GM06990 (cell line): ENCODE measurements at regions not wholly inside any gene's neighbourhood (a gene's known extent, or its start where the extent isn't known, plus 50 kb on each side); places are given as distances from the start of the nearest gene placed in this dataset.

ENCODE experiments used
- DNase-seq: peaks from one replicate; pipeline ENCODE4 v3.0.0-alpha.2; 2011; ENCODE audit not compliant: insufficient read length; ENCODE audit errors: extremely low read depth
- H3K27me3 ChIP-seq: replicated peaks from 2 replicates; pipeline ENCODE4 v1.6.0; 2011; ENCODE audit warnings: low read length; ENCODE audit not compliant: control insufficient read depth, insufficient read depth
- H3K36me3 ChIP-seq: 2 replicates; pipeline ENCODE4 v1.5.1; 2011; ENCODE audit warnings: low read length; ENCODE audit not compliant: control insufficient read depth, insufficient read depth
- H3K4me3 ChIP-seq: replicated peaks from 2 replicates; pipeline ENCODE4 v1.5.1; 2011; ENCODE audit warnings: low read depth, mild to moderate bottlenecking, control low read depth, low read length
- TF ChIP-seq, protein P1 (sequence below): IDR thresholded peaks from 2 replicates; pipeline ENCODE4 v1.5.1; 2011; ENCODE audit warnings: low read length, control low read depth, mild to moderate bottlenecking, inconsistent platforms; ENCODE audit not compliant: insufficient read depth, poor library complexity, severe bottlenecking

DNA sequence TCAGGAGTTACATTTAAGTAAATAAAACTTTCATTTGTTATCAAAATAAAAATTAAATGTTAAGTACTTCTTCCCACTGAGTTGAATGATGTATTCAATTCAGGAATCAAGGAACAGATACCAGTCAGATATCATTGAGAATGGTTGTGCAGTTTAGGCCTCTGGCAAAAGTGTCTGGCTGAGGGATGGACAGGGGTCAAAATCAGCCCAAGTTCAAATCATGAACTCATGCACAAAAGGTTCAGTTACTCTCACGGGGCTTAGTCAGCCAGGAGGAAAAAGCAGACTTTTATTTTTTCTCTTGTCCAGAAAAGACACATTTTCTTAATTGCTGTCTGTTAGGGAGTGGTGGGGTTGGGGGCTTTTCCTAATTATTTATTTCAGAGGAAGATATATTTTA, 166.3 kb downstream of the RASSF9 start:
- H3K36me3 ChIP-seq, result no peaks in the 10 kb centered on the region
- no peak for DNase-seq
- H3K27me3 ChIP-seq, result no peaks in the 10 kb centered on the region
- H3K4me3 ChIP-seq, result no peak overlapping the region
- TF ChIP-seq, protein P1, sequence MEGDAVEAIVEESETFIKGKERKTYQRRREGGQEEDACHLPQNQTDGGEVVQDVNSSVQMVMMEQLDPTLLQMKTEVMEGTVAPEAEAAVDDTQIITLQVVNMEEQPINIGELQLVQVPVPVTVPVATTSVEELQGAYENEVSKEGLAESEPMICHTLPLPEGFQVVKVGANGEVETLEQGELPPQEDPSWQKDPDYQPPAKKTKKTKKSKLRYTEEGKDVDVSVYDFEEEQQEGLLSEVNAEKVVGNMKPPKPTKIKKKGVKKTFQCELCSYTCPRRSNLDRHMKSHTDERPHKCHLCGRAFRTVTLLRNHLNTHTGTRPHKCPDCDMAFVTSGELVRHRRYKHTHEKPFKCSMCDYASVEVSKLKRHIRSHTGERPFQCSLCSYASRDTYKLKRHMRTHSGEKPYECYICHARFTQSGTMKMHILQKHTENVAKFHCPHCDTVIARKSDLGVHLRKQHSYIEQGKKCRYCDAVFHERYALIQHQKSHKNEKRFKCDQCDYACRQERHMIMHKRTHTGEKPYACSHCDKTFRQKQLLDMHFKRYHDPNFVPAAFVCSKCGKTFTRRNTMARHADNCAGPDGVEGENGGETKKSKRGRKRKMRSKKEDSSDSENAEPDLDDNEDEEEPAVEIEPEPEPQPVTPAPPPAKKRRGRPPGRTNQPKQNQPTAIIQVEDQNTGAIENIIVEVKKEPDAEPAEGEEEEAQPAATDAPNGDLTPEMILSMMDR, result no peak

DNA sequence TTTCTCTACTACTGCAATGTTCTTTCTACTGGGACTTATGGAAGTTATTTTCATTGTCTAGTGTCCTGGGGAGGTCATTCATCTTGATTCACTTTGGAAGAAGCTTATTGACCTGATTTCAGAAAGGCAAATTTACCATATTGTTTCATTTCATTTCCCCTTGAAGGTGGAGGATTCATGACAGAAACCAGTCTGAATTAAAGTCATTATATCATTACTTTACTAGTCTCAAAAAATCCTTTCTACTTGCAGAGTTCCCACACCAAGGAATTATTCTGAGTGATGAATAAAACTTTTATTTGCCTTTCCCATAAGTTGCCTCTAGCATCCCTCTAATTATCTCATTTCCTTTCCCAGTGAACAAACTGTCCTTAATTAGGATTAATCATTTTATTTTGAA, 163.8 kb downstream of the RASSF9 start:
- TF ChIP-seq, protein P1, result no peak
- Histone ChIP-seq H3K4me3 (no peak overlapping the region), H3K27me3 (no peaks in the 10 kb centered on the region), H3K36me3 (no peaks in the 10 kb centered on the region)
- DNase-seq, result no peak

DNA sequence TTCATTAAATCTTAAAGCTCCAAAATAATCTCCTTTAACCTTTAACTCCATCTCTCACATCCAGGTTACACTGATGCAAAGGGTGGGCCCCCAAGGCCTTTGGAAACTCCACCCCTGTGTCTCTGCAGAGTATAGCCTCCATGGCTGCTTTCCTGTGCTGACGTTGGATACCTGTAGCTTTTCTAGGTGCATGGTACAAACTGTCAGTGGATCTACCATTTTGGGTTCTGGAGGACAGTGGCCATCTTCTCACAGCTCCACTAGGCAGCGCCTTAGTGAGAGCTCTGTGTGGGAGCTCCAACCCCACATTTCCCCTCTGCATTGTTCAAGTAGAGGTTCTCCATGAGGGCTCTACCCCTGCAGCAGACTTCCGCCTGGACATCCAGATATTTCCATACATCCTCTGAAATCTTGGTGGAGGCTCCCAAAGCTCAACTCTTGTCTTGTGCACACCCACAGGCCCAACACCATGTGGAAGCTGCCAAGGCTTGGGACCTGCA, 162.2 kb downstream of the RASSF9 start:
- Histone ChIP-seq H3K27me3 (no peaks in the 10 kb centered on the region), H3K4me3 (no peak overlapping the region), H3K36me3 (no peaks in the 10 kb centered on the region)
- DNase-seq, result no peak
- TF ChIP-seq, protein P1, result no peak

DNA sequence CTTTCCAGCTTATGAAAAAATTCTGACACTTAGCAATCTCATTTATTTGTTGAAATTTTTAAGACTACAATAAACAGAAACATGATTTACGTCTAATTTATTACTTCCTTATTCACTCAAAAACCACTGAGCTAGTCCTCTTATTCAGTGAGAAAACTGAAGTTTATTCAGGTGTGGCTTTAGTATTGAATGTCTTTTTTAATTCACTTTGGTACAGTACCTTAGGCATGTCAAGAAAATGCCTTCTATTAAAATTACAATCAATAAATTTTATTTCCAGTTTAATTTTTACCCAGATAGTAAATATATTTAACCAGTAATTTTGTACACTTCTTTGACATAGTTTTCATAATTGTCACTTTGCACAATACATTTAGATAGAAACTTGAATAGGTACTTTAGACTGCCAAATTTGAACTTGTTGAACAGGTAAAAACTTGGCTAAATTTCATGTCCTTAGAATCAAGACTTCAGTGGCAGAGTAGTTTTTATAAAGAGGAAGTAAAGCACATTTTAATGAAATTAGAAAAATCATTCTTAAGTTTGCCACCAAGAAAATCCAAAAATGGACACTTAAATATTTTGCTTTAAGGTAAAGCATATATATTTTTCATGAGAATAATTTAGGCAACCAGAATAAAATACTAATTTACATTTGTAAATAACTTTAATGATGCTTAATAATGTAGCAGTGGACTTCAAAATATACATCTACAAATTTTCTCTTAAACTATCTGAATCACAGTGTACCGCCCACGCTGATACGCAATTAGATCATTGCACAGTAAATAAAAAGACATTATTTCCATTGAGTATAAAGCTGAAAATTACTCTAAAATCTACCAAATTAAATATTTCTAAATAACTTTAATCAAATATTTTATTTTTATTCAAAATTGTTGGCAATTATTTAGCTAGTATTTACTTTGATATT, 159.1 kb downstream of the RASSF9 start:
- Histone ChIP-seq H3K36me3 (no peaks in the 10 kb centered on the region), H3K27me3 (no peaks in the 10 kb centered on the region), H3K4me3 (no peak overlapping the region)
- no peak for DNase-seq
- TF ChIP-seq, protein P1, result no peak

DNA sequence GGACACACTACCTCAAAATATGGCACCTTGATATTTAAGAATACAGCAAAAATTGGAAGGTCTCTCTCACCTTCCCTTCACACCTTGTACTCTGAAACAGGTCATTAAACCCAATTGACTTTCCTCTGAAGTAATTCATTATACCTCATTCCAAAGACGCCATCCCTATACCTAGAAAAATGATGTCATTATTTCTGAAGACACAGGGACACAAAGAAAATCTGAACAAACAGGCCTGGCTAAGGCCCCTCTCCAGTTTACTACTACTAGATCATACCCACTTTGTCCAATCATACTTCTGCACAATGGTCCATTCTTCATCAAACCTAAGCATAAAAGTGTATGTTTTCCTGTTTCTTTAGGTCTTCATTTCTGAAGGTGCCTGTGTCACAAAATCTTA, 156.9 kb downstream of the RASSF9 start:
- no peak for DNase-seq
- H3K36me3 ChIP-seq, result no peaks in the 10 kb centered on the region
- TF ChIP-seq, protein P1, result no peak
- no peaks in the 10 kb centered on the region for H3K27me3 ChIP-seq
- no peak overlapping the region for H3K4me3 ChIP-seq
